Glutamatergic neuron (in vitro differentiated cells): ENCODE measurements at regions not wholly inside any gene's neighbourhood (a gene's known extent, or its start where the extent isn't known, plus 50 kb on each side); places are given as distances from the start of the nearest gene placed in this dataset.

Experiments used
- DNase-seq: peaks from one replicate; pipeline ENCODE4 v3.0.0; 2022
- H3K27ac Mint-ChIP-seq: one replicate; pipeline ENCODE4 v1.8.0; 2020; ENCODE audit warnings: mild to moderate bottlenecking, mixed read lengths, inconsistent platforms; ENCODE audit not compliant: unreplicated experiment
- H3K27me3 Mint-ChIP-seq: one replicate; pipeline ENCODE4 v1.8.0; 2020; ENCODE audit warnings: mild to moderate bottlenecking, moderate library complexity, mixed read lengths, inconsistent platforms; ENCODE audit not compliant: unreplicated experiment
- H3K36me3 Mint-ChIP-seq: one replicate; pipeline ENCODE4 v1.8.0; 2020; ENCODE audit warnings: mild to moderate bottlenecking, mixed read lengths, inconsistent platforms; ENCODE audit not compliant: unreplicated experiment
- H3K4me1 Mint-ChIP-seq: one replicate; pipeline ENCODE4 v1.8.0; 2020; ENCODE audit warnings: mild to moderate bottlenecking, low read depth, mixed read lengths, inconsistent platforms; ENCODE audit not compliant: unreplicated experiment
- H3K4me3 Mint-ChIP-seq: one replicate; pipeline ENCODE4 v1.8.0; 2020; ENCODE audit warnings: mild to moderate bottlenecking, mixed read lengths, inconsistent platforms; ENCODE audit not compliant: unreplicated experiment
- H3K9me3 Mint-ChIP-seq: one replicate; pipeline ENCODE4 v1.8.0; 2020; ENCODE audit warnings: mild to moderate bottlenecking, moderate library complexity, mixed read lengths, inconsistent platforms; ENCODE audit not compliant: unreplicated experiment
- CTCF ChIP-seq: fragments of 200-600 bp; sonication (generic); IDR thresholded peaks from one replicate; pipeline ENCODE4 v1.5.0; 2021; ENCODE audit not compliant: partially characterized antibody, unreplicated experiment

DNA sequence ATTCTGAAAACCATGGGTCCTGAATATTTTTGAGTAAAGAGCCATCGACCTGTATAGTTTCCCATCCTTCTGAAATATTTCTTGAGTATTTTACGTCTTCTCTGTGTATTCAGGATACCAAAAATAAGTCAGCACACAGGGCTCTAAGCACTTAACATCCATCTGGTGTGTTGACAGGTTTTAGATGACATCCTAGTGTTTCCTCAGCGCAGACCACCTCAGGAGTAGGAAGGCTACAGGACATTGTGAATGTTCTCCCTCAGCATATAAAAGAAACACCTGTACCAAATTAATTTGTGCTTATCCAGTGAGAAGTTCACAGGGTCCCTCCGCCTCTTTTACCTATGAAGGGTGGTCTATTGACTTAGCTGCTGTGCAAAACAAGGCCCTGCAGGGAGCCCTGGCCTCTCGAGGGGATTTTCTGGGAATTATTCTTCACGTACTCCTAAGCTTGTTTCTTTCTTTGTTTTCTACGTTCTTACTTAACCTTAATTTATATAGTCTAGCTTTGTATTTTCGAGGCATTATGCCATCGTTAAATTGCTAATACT lies 241.8 kb downstream of the FBXO8 start:
- no peaks in the 10 kb centered on the region for H3K27me3 Mint-ChIP-seq
- no peaks in the 10 kb centered on the region for H3K36me3 Mint-ChIP-seq
- peaks cover 7% of the 10 kb centered on the region for H3K4me1 Mint-ChIP-seq
- peaks cover 1% of the 10 kb centered on the region for H3K9me3 Mint-ChIP-seq
- no peak overlapping the region for H3K27ac Mint-ChIP-seq
- H3K4me3 Mint-ChIP-seq: no peak overlapping the region
- no peak for TF ChIP-seq CTCF
- no peak for DNase-seq

DNA sequence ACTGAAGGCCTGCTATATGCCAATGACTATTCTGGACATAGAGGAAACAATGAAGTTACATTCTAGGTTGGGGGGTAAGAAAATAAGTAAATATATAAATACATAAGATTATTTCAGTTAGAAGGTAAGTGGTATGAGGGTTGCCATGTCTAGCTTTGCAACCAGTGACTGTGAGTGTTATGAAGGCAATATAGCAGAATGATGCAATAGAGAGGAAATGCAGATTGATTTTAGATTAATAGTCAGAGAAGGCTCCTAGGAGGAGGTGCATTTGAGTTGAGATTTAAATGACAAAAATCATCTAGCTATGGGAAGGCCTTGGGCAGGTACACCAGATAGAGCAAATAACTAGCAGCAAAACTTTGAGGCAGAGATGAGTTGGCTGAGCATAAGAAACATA lies 243.2 kb downstream of the FBXO8 start:
- Mint-ChIP-seq H3K27ac (peak overlapping the region; percentile 4), H3K4me3 (no peak overlapping the region), H3K36me3 (no peaks in the 10 kb centered on the region), H3K4me1 (peaks cover 7% of the 10 kb centered on the region), H3K9me3 (no peaks in the 10 kb centered on the region), H3K27me3 (no peaks in the 10 kb centered on the region)
- TF ChIP-seq CTCF: no peak
- DNase-seq: no peak

- no peaks in the 10 kb centered on the region for H3K9me3 Mint-ChIP-seq
- no peak for DNase-seq
- no peaks in the 10 kb centered on the region for H3K36me3 Mint-ChIP-seq
- peaks cover 7% of the 10 kb centered on the region for H3K4me1 Mint-ChIP-seq
- TF ChIP-seq CTCF: no peak
- no peaks in the 10 kb centered on the region for H3K27me3 Mint-ChIP-seq
- no peak overlapping the region for H3K27ac Mint-ChIP-seq
- H3K4me3 Mint-ChIP-seq: no peak overlapping the region
Observed at GRCh38 chr4:174038481-174038880, 245.0 kb downstream of the FBXO8 start.

DNA sequence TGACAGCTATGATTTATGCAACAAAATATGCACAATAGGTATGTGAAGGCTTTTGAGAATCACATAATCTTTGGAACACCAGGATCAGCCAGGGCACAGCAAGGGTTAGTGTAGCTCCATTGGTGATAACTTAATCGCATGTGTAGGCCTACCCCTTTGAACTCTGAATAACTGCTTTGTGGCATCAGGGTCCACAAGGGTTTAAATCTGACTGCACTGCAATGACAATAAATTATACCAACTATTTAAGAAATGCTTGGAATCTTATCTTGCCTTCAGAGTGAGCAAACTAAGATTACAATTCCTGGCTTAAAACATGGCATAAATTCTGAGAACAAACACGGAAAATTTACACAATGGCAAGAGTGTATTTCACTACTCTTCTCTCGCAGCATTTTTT lies 245.8 kb downstream of the FBXO8 start:
- Mint-ChIP-seq H3K9me3 (no peaks in the 10 kb centered on the region), H3K4me1 (peaks cover 7% of the 10 kb centered on the region), H3K27ac (no peak overlapping the region), H3K36me3 (no peaks in the 10 kb centered on the region), H3K27me3 (no peaks in the 10 kb centered on the region), H3K4me3 (no peak overlapping the region)
- TF ChIP-seq CTCF: no peak
- no peak for DNase-seq

- H3K4me1 Mint-ChIP-seq: peaks cover 6% of the 10 kb centered on the region
- no peaks in the 10 kb centered on the region for H3K27me3 Mint-ChIP-seq
- DNase-seq: no peak
- H3K27ac Mint-ChIP-seq: no peak overlapping the region
- no peak overlapping the region for H3K4me3 Mint-ChIP-seq
- no peak for TF ChIP-seq CTCF
- no peaks in the 10 kb centered on the region for H3K36me3 Mint-ChIP-seq
- H3K9me3 Mint-ChIP-seq: no peaks in the 10 kb centered on the region
Observed at GRCh38 chr4:174037049-174037448, 246.4 kb downstream of the FBXO8 start.
